HG02970 (cell line): ENCODE measurements at regions not wholly inside any gene's neighbourhood (a gene's known extent, or its start where the extent isn't known, plus 50 kb on each side); places are given as distances from the start of the nearest gene placed in this dataset.
A peak's percentile ranks its signal among the peaks of the same experiment; 100 is the strongest.
"Not testable (repeated sequence)": the region's sequence is repeated elsewhere in the genome, so short reads cannot be mapped to it uniquely, and the experiment has no call there.

Source experiments
- ATAC-seq: cut with Tn5 transposase; IDR thresholded peaks from one replicate; pipeline ENCODE4 v1.9.1; 2021; ENCODE audit warnings: mild to moderate bottlenecking, moderate library complexity, moderate number of reproducible peaks; ENCODE audit not compliant: unreplicated experiment, low FRiP score

DNA sequence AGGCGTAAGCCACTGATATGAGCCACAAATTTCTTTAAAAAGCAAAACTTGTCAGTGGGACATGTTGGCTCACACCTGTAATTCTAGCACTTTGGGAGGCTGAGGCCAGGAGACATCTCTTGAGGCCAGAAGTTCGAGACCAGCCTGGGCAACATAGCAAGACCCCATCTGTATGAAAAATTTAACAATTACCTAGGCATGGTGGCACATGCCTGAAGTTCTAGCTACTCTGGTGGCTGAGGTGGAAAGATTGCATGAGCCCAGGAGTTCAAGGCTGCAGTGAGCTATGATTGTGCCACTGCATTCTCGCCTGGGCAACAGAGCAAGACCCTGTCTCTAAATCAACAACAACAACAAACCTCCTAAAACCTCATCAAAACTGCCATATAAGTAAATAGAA is 147.6 kb upstream of the BARHL2 start:
- no peak for ATAC-seq

DNA sequence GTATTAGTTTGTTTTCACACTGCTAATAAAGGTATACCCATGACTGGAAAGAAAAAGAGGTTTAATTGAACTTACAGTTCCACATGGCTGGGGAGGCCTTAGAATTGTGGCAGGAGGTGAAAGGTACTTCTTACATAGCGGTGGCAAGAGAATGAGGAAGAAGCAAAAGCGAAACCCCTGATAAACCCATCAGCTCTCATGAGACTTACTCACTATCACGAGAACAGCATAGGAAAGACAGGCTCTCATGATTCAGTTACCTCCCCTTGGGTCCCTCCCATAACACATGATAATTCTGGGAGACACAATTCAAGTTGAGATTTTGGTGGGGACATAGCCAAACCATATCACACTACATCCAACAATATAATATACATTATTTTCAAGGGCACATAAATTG is 145.7 kb upstream of the BARHL2 start:
- no peak for ATAC-seq

DNA sequence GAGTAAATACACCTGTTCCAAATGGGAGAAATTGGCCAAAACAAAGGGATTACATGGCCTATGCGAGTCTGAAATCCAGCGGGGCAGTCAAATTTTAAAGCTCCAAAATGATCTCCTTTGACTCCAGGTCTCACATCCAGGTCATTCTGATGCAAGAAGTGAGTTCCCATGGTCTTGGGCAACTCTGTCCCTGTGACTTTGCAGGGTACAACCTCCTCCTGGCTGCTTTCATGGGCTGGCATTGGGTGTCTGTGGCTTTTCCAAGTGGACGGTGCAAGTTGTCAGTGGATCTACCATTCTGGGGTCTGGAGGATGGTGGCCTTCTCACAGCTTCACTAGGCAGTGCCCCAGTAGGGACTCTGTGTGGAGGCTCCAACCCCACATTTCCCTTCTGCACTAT is 144.3 kb upstream of the BARHL2 start:
- ATAC-seq, result not testable (repeated sequence)

DNA sequence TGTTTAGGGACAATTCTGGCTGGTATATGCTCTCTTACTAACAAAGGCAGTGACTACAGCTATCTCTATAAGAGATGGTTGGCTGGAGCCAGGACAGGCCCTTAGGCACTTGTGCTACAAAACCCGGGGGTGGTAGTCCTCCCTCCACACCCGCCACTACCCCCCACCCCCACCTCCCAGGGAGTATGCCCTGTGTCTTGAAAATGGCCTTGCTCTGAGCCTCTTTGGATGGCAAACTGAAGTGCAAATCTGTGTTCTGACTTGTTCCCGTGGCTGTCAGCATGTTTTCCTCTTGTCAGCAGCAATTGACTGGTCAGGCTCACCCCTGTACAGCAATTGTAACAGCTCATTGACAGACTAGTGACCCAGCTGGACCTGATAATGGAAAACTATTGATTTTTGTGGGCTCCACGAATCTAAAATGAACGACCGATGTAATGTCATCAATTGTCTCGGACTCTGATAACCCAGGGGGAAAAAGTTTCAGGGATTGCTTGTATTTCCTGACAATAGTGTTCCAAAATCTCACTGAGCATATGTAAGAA is 139.4 kb upstream of the BARHL2 start:
- ATAC-seq, result no peak

DNA sequence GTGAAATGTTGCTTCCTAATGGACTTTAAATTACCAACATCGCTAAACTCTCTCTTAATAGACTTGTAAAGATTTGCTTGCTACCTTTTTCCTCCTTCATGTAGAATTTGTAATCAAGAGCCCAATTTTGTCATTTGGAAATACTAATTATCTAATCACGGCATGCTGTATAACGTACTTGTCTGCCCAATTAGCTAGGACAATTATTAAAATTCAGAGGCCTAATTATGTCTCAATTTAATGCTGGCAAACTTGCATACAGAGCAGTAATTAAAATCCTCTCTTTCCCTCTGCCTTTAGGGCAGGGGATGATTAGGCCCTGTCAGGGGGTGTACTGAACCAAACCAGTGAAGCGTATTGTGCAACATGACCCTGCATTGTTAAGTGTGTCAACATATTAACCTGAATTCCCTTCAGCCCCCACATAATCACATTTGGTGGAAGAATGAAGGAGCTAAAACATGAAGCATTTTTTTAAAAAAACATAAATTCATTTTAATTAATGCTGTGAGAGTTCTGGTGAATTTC is 137.4 kb upstream of the BARHL2 start:
- no peak for ATAC-seq

DNA sequence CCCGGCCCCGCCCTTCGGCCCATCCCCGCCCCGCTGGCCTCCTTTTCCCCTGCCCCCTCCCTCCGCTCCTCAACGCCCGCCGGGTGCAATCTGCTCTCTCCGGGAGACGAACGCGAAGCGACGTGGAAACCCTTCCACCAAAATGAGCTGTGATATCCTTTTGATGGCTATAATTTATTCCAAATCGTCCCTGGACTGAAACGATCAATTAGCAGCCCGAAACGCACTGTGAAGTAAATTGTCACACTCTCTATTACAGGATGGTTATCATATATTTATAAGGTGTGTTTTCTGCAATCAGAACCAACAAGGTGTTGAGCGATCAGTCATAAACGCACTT is 134.6 kb upstream of the BARHL2 start:
- ATAC-seq, result no peak

DNA sequence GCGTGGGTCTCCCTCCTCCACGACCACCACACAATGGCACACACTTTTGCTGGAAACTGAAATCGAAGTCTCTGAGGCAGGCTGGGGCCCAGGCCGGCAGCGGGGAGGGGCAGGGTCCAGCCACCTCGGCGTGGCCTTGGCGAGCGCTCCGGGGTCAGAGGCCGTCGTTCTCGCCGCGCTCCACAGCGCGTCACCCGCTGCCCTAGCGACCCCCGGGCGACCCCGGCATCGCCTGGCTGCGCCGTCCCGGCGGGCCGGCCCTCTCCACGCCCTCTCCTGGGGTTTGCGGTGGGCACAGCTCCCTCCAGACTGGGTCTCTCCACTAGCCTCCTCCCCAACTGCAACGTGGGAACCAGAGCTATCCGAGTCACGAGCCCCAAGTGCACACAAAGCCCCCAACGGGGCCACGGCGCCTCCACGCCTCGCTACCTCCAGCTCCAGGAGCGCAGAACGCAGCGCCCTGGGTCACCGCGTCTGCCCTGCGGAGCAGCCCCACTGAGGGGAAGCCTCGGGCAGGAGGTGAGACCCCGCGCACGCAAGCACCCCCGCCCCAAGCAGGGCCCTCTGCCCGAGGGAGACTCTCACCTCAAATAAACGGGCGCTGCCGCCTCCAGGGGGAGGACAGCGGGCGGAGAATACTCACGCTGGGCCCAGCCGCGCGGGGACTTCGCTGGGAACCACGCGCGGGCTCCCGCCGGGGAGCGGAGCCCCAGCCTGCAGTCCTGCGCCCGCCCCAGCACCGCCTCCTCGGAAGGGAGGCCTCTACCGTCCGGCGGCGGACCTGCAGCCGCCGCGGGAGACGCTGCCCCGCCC is 134.0 kb upstream of the BARHL2 start:
- peak; percentile 97 for ATAC-seq

DNA sequence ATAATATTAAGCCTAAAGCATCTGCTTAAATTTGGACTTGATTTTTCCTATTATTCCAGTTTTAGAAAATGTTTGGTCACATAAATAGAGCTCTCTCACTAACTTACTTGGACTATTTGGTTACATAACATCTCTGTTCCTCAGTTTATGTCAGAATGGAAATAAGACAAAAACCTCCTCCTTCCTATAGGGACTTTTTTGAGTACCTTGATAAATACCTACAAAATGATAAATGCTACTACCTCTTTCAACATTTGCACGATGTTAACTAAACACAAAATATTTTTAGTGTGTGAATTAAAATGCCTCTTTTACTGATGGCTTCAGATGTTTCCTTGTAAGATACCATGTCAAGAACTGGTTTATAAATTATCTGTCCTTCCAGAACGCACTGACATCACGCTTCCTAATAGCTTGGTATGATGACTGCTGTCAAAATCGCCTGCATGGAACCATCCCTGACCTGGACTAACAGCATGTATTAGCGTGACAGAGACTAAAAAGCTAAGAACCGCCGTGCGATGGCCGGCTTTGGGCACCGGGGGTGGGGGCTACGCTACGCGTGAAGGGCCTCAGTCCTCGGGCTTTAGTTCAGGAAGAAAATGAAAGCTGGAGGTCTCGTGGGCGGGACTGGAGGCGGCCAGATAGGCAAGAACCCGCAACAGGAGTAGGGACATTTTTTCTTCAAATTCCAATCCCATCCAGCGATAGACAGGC is 133.2 kb upstream of the BARHL2 start:
- ATAC-seq, result no peak

DNA sequence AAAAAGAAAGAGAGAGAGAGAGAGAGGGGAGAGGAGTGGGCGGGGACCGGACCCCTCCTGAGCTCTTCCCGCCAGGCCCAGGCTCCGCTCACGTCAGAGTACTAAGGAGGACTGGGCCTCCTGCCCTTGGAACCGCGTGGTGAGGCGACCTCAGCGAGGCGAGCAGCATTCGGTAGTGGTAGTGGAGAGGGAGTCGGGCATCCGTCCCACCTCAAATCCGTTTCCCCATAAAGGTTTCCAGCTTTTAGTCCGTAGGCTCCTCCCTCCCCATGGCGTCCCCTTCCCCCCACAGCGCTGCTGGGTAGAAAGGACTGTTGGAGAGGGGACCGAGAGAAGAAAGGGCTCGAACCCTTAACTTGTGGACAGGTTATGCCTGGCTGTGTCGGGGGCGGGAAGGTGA is 124.4 kb upstream of the BARHL2 start:
- no peak for ATAC-seq

DNA sequence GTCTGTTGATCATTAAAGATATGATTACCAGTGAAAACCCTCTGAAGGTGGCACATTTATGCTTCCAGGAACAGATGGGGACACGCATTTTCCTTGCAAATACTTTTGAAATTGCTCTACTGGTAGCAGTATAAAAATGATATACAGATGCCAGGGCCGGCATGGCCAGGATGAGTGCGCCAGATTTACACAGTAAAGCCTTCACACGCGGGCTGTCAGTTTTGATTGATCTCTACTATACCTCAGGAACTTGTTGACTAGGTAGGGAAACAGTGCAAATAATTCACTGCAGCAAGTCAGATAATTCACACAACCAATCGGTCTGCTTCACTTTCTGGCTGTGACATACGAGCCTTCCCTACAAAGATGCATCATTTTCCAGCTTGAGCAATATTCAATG is 123.2 kb upstream of the BARHL2 start:
- ATAC-seq, result no peak

DNA sequence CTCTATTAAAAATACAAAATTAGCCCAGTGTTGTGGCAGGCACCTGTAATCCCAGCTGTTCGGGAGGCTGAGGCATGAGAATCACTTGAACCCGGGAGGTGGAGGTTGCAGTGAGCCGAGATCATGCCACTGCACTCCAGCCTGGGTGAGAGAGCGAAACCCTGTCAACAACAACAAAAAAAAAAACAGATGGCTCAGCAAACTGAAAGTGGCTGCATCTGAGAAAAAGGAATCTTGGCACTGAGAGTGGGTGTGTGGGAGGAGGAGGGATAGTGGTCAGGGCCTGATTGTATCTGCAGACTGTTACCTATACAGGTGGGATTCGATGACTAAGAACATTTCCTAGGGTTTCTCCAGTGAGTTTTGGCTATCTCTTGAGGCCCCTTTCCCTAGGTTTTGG is 122.2 kb upstream of the BARHL2 start:
- no peak for ATAC-seq

DNA sequence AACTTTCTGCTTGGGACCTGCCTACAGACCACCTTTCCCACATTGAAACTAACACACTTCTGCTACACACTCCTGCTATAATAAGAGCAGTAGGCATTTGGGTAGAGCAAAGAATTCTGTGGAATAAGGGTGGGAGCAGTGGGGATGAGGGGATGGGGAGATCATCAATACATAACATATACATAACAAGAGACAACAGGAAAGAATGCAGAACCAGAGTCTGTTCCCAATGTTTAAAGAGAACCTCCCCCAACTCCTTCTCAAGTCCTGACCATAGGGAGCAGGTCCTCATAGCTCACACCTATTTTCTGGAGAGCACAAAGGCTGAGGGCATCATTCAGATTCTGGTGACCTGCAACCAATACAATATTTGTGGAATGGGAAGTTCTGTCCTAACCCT is 121.6 kb upstream of the BARHL2 start:
- ATAC-seq, result no peak

DNA sequence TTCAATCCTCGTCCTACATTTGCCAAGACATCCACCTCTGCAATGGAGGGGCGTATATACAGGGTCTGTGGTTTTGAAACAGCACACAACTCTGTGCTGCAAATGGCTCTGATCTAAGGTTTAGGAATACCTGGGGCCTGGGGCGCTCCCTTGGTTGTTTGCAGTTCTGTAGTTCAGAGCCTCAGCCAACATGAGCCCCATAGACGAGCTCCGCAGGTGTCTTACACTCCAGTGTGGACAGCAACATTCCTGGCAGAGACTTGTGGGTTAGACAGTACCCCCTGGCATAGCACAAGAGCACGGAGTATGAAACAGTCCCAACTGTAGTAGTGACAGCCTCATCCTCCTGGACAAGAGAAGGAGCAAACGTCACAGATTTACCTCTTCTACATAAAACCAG is 120.3 kb upstream of the BARHL2 start:
- ATAC-seq, result no peak

DNA sequence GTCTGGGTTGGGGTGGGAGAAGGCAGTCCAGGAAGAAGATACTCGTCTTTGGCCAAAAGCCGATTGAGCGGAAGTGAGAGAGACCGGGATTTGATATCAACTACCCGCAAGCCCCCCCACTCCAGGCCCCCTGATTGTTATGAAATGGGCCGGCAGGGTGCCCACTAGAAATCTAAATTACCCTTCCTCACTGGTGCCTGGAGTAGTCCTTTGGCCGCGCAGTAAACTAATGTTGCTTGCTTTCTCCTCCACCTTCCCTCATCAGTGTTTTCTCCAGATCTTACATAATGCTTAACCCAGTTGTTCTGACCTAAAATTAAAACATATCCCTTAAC is 119.2 kb upstream of the BARHL2 start:
- no peak for ATAC-seq

DNA sequence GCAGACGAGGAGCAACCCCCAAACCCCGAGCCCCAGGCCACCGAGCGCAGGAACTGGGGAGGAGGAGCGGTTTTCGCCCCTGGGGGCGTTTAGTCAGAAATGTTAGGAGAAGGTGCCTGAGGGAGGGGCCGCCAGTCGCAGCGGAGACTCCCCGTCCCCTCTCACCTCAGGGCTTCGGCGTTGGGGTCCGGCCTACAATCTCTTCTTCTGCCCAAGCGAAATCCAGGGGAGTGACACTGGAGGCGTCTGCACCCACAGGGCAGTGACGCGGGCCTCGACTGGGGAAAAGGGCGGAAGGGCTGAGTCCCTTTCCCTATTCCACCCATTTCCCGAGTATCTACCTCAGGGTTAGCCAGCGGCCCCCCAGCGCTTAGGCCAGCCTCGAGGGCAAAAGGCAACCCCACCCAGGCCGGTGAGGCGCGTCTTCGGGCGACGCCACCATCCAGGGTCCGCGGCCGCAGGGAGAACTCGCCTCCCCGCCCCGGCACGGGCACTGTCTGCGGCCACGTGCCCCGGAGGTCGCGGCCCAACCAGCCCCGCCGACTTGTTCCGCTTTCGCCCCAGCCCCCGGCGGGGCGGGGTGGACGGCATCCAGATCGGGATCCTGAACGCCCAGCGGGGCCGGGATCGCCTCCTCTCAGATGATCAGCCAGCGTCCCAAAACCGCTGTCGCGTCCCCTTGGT is 118.7 kb upstream of the BARHL2 start:
- ATAC-seq, result no peak

DNA sequence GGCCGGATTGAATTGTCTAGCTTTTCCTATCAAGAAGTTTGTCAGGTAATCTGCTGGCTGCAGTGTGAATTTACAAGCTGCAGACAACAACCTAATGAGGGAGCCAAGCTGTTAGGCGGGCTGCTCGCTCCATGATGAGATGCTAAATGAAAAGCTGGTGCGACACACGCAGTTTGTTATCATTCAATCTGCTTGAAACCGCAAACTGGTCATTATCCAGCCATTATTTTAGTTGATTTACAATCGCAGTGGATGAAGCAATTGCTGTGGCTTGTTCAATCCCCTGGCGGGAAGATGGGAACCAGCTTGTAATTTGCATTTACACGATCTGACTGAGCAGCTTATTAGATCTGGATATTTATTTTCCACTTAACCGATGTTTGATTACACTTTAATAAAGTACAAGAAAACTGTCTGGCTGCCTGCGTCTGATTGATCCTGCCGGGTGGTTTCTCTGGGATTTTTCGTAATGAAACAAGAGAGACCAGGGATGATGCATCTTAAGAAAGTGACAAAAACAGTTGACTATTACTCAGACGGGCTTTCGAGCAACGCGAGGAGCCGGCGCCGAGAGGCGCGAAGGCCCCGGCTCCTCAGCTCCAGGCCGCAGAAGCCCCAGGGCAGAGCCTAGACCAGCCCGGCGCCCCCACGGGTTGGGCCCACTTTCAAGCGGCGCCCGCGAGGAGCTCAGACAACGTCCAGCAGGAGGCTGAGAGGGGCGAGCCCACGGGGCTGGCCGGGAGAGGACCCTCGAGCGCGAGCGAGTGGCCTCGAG is 118.0 kb upstream of the BARHL2 start:
- no peak for ATAC-seq

DNA sequence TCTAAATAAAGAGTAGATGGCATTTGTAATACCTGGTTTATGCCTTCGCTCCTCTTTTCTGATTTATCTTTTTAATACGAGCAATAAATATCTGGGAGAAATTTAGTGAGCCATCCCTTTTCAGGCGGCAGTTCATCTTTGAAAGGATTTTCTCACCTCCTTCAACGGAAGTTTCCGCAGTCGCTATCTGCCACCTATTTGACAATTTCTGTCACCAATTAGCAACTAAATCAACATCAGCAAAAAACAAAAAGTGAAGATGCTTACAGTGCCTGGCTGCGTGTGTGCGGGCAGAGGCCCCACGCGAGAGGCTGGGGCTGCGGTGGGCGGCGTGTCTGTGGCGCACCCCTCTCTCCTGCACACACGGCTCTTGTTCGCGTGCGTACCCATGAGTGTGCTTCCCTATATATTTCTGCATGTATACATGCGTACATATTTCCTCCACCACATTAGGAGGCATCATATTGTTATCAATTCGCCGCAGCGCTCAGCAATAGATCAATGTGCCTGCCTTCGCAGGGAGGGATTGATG is 117.3 kb upstream of the BARHL2 start:
- ATAC-seq, result no peak

DNA sequence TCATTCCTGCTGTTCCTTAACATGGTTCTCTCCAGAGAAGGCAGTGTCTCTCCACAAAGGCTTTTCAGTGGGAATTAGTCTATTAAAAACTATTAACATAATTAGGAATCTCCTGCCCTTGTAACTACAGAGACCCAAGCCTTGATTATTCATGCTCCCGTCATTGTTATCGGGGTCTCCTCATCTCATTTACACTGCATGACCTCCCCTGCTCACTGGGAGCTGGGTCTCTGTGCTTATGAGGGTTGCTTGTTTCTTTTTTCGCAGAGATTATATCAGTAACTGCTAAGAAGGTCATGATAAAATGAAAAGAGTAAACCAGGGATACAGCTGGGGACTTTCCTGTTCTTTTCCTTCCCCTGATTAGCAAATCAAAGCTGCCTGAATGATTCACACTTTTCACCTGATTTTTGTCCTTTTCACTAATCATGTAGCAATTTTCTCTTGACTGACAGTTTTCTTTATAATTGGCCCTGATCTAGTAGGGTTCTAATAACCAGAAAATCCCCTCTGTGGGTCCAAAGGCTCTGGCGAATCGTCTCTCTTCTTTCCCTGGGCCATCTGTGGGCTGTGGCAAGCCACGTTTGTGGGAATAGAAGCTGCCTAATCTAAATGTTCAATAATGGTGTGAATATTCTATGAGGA is 116.5 kb upstream of the BARHL2 start:
- no peak for ATAC-seq

DNA sequence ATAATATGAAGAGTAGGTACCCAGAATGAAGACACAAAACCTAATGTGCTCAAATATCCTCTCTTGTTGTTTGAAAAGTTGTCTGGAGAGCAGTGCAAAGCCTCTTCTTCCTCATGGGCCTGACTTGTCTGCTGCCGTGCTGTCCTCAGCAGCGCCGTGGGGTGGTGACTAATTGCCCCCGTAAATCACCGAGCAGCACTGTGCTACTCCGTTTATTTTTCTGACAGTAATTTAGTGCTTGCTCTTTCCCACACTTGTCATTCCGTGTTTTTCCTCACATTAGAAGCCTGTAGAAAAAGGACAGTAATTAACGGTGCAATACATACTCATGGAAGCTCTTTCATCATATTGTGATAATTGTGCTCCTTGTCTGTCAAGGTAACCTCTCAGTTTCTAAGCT is 114.8 kb upstream of the BARHL2 start:
- no peak for ATAC-seq

DNA sequence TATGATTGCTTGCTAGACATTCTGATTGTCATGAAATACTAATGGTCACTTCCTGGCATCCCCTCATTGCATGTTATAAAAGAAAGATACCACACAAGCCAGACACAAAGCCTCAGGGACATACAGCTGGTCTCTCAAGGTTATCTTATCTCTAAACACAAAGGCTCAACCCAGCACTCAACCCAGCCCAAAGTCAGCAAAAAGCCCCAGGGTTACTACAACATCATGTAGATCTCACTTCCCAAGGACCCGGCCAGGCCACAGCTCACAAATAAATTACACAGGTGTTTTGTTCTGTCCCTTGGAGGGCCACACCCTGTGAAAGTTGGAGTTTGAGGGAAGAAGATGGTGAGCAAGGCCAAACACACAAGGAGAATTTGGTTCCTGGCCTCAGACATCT is 109.7 kb upstream of the BARHL2 start:
- no peak for ATAC-seq
